ENCODE measurements at regions not wholly inside any gene's neighbourhood (a gene's known extent, or its start where the extent isn't known, plus 50 kb on each side); places are given as distances from the start of the nearest gene placed in this dataset.
"Not testable (repeated sequence)": the region's sequence is repeated elsewhere in the genome, so short reads cannot be mapped to it uniquely, and the experiment has no call there.

DNA sequence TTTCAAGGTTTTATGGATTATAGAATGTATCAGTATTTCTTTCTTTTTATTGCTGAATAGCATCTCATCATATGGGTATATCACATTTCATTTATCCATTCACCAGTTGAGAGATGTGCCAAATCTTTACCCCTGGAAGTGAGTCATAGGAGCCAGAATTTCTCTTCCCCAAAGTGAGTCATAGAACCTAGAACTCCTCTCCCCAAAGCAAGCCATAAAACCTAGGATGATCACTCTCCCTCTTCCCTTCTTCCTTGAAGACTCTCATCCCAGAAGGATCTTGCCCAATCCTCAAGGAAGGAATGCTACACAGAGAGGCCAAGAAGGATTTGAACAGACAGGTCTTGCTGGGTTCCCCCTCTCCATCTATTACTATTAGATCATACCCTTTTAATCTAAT, 199.9 kb downstream of the EVX1 start:
- peak; percentile 55 for DNase-seq (ENCODE audit: low read depth)
- TF ChIP-seq, protein P1, sequence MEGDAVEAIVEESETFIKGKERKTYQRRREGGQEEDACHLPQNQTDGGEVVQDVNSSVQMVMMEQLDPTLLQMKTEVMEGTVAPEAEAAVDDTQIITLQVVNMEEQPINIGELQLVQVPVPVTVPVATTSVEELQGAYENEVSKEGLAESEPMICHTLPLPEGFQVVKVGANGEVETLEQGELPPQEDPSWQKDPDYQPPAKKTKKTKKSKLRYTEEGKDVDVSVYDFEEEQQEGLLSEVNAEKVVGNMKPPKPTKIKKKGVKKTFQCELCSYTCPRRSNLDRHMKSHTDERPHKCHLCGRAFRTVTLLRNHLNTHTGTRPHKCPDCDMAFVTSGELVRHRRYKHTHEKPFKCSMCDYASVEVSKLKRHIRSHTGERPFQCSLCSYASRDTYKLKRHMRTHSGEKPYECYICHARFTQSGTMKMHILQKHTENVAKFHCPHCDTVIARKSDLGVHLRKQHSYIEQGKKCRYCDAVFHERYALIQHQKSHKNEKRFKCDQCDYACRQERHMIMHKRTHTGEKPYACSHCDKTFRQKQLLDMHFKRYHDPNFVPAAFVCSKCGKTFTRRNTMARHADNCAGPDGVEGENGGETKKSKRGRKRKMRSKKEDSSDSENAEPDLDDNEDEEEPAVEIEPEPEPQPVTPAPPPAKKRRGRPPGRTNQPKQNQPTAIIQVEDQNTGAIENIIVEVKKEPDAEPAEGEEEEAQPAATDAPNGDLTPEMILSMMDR (IDR thresholded peaks at IDR 0.05; ENCODE audit: low read length, missing control alignments) = no peak
- H3K4me3 ChIP-seq (replicated peaks; ENCODE audit: low read depth, low read length) = no peak overlapping the region

DNA sequence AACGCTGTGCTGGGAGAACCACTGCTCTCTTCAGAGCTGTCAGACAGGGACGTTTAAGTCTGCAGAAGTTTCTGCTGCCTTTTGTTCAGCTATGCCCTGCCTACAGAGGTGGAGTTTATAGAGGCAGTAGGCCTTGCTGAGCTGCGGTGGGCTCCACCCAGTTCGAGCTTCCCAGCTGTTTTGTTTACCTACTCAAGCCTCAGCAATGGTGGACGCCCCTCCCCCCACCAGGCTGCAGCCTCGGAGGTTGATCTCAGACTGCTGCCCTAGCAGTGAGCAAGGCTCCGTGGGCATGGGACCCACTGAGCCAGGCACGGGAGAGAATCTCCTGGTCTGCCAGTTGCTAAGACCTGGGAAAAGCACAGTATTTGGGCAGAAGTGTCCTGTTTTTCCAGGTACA, 206.4 kb downstream of the EVX1 start:
- DNase-seq (ENCODE audit: low read depth); H3K4me3 ChIP-seq (replicated peaks; ENCODE audit: low read depth, low read length): not testable (repeated sequence)

DNA sequence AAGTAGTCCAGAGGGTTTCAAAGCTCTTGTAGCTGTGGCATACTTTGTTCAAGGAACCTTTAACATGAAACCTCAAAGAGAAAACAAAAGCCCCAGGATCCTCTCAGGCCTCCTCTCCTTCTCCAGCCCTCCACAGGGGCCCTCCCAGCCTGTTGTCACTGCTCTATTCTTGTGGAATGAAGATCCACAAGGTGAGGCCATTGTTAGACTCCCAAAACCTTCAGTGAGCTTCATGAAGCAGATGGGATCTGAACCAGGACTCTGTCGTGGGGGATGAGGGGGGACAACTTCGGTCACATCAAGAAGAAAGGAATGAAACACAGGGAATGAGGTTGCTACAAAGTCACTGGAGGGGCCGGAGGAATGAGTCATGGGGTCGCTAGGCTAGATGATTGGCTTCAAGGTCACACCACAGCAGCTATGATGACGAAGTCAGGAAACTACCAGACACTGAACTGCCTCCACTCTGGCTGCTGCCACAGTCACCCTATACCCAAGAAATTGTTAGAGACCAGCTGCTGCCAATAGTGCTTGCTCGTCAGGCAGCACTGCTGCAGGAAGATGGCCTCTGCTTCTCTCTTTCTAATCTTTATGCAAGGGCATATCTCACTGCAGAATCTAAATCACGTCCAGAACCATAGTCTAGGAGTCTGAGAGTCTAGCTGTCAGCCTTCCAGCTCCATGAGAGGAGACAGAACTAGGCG, 208.8 kb downstream of the HIBADH start:
- H3K4me3 ChIP-seq (replicated peaks; ENCODE audit: low read depth, low read length) = no peak overlapping the region
- DNase-seq (ENCODE audit: low read depth) = peak; percentile 75
- TF ChIP-seq, protein P1 (IDR thresholded peaks at IDR 0.05; ENCODE audit: low read length, missing control alignments) = no peak

DNA sequence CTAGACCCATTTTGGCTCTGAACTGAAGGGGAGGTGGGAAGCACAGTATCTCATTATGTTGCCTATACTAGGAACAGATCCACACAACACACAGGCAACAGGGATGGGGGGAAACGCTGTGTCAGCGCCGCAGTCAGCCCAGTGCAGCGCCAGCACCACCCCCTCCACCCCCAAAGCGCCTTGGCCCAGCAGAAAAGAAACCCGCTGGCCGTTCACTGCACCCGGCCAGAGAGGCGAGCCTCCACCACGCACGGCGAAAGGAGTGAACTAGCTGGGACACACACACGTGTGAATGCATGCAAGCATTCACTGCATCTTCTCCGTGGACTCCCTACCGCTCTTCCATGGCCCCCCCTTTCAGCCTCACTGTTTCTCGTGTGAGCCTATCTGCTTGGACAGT, 205.6 kb downstream of the HIBADH start:
- H3K4me3 ChIP-seq (replicated peaks; ENCODE audit: low read depth, low read length) = peak overlapping the region; percentile 22

DNA sequence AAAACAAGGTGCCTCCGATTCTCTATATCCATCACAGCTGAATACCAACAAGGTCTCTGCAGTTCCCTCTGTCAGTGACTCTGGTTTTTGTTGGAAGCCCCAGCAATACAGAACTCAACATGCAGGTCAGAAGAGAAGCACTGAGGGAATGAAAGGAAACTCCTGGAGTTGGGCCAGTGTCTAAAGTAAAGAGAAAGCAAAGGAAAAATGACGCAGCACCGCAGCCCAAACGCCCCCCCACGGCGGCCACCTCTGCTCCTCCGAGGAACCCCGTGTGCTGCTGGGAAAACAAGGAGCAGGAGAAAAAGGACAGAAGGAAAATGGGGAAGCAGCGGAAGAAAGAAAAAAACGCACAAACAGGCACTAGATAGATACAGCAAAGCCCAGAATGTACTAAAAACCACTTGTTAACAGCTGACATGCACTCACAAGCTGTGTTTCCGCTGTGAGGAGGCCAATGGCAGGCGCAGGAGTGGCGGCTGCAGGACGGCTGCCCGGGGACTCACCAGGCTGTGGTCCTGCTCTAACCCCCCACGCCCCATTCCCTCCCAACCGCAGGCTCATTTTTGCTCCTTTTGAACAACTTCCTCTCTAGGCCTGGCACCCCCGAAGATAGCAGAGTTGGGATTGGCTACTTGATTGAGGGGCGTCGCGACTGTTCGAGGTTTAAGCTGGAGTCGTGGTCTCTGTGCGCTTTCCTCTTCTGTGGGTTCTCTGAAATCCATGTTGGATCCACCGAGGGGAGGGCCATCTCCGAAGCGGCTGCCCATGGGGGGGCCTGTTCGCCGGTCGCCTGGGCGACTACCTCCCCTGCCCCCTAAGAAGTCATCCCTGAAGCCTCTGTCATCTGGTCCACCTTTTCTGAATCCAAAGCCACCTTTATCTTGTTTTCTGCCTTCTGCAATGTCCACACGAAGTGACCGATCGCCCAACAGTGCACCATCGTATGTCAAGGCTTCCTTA, 204.8 kb downstream of the HIBADH start:
- H3K4me3 ChIP-seq (replicated peaks; ENCODE audit: low read depth, low read length) = peak overlapping the region; percentile 22
- DNase-seq (ENCODE audit: low read depth) = peak; percentile 65

More for the DNA sequence above, 205.6 kb downstream of the HIBADH start:
- DNase-seq (ENCODE audit: low read depth) = peak; percentile 11

DNA sequence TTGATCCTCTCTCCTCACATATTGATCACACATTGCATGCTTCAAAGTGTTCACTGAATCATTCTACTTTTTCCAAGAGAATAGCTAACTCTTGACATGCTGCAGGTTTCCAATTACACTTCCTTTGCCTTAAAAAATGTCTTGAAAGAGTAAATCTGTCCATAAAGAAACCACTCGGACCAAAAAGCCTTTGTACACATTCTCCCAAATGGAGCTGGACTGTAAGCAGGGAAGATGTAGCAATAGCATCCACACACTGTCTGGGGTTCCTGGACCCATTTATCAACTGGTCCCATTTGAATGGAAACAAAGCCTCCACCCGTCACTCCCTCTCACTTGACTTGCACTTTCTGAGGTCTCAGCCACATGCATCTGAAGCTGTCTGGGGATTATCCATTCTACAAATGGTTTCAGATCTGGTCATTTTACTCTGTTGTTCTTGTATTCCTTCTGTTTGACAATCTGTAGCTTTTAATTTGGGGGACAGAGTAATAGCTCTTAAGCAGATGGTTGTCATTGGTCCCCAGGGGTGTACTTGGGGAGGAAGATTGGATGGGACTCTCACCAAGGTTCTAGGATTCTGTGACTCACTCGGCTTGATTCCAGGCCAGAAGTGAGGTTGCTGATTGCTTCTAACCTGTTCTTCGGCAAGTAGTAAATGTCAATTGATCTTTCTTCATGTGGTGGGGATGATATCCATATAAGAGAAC, 203.5 kb downstream of the HIBADH start:
- TF ChIP-seq, protein P1 (IDR thresholded peaks at IDR 0.05; ENCODE audit: low read length, missing control alignments) = no peak
- no peak overlapping the region for H3K4me3 ChIP-seq (replicated peaks; ENCODE audit: low read depth, low read length)
- peak; percentile 1 for DNase-seq (ENCODE audit: low read depth)

DNA sequence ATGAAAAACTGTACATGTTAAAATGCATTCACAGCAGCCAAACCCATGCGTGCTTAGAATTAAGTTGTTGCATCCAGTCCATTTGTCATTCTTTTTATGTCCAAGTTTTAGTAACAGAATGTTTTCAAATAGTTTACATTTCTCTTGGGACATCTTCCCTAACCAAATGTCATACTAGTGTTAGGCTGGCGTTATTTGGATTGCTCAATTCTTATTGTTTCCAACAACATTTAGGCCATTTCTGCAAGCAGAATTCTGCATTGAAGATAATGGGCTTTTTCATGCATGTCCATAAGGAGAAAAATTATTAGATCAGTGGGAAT, 203.0 kb downstream of the HIBADH start:
- DNase-seq (ENCODE audit: low read depth) = peak; percentile 65
- H3K4me3 ChIP-seq (replicated peaks; ENCODE audit: low read depth, low read length) = no peak overlapping the region
- TF ChIP-seq, protein P1 (IDR thresholded peaks at IDR 0.05; ENCODE audit: low read length, missing control alignments) = no peak

DNA sequence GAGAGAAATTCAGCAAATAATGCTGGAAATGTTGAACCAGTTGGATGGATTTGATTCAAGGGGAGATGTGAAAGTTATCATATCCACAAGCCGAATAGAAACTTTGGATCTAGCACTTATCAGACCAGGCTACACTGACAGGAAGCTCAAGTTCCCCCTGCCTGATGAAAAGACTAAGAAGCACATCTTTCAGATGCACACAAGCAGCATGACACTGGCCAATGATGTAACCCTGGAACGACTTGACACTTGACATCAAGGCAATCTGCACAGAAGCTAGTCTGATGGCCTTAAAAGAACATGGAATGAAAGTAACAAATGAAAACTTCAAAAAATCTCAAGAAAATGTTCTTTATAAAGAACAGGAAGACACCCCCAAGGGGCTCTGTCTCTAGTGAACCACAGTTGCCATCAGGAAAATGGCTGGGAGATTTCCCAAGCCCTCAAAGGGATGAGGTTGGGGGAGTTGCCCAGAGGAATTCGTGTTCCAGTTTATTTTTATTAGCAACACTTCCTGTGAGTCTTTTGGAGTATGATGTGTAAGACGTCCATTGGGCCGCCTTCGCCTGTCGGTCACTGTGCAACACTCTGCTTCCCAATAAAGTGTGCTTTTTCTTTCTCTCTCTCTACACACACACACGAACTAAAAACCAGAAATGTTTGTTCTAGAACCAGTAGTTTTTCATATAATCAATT, 200.0 kb downstream of the HIBADH start:
- DNase-seq (ENCODE audit: low read depth) = peak; percentile 89
- TF ChIP-seq, protein P1 (IDR thresholded peaks at IDR 0.05; ENCODE audit: low read length, missing control alignments) = no peak
- no peak overlapping the region for H3K4me3 ChIP-seq (replicated peaks; ENCODE audit: low read depth, low read length)

All from fibroblast of pulmonary artery (primary cell).